SK-N-SH (cell line): ENCODE measurements at regions not wholly inside any gene's neighbourhood (a gene's known extent, or its start where the extent isn't known, plus 50 kb on each side); places are given as distances from the start of the nearest gene placed in this dataset.

Source experiments
- CTCF ChIA-PET: fragments of 300-600, 350-600 bp; formaldehyde crosslinking; extraction: SDS; loops from one replicate; lab custom pipeline; 2021; lab: Yijun Ruan, JAX
- POLR2A ChIA-PET: fragments of 350-600 bp; sonication (Branson Sonifier 250); formaldehyde crosslinking; extraction: SDS; loops from one replicate; lab custom pipeline; 2020; ENCODE audit warnings: antibody characterized with exemption, inconsistent platforms; lab: Yijun Ruan, JAX
- DNase-seq: peaks from one replicate; pipeline ENCODE4 v3.0.0; 2012
- H2AFZ ChIP-seq: fragments of 200-600 bp; sonication (generic); 2 replicates; pipeline ENCODE4 v1.8.1; 2016; ENCODE audit warnings: antibody characterized with exemption, mild to moderate bottlenecking, low read depth
- H3F3A ChIP-seq: fragments of 200-600 bp; sonication (generic); replicated peaks from 2 replicates; pipeline ENCODE3; 2016; ENCODE audit warnings: antibody characterized with exemption, mild to moderate bottlenecking; ENCODE audit not compliant: insufficient read depth
- H3K27ac ChIP-seq, 2 experiments: fragments of 200-500 bp in 1 of 2; fragments of 200-600 bp in 1 of 2; sonication (Bioruptor generic) in 1 of 2; sonication (generic), shearing (Covaris generic) in 1 of 2; 2 replicates each; pipeline versions ENCODE4 v1.5.1 to v1.6.1; 2014 to 2016; ENCODE audit warnings: low read depth in 2 of 2, inconsistent platforms in 1 of 2, low read length in 1 of 2, mild to moderate bottlenecking in 1 of 2, mixed read lengths in 1 of 2
- H3K27me3 ChIP-seq: fragments of 200-600 bp; sonication (generic), shearing (Covaris generic); 2 replicates; pipeline ENCODE4 v1.6.1; 2016; ENCODE audit warnings: mixed run types; ENCODE audit not compliant: insufficient read depth
- H3K36me3 ChIP-seq, 2 experiments: fragments of 200-500 bp in 1 of 2; fragments of 200-600 bp in 1 of 2; sonication (Bioruptor generic) in 1 of 2; sonication (generic) in 1 of 2; replicated peaks in 1 of 2; 2 replicates each; pipeline versions ENCODE3 to v1.5.1; 2014 to 2016; ENCODE audit warnings: low read length in 1 of 2, mild to moderate bottlenecking in 1 of 2; ENCODE audit not compliant: insufficient read depth in 2 of 2, control insufficient read depth in 1 of 2
- H3K4me1 ChIP-seq, 2 experiments: fragments of 200-500 bp in 1 of 2; fragments of 200-600 bp in 1 of 2; sonication (Bioruptor generic) in 1 of 2; sonication (generic), shearing (Covaris generic) in 1 of 2; 2 replicates each; pipeline versions ENCODE4 v1.5.1 to v1.6.1; 2014 to 2016; ENCODE audit warnings: low read depth in 1 of 2, low read length in 1 of 2, mixed run types in 1 of 2; ENCODE audit not compliant: insufficient read depth in 2 of 2, control insufficient read depth in 1 of 2
- H3K4me2 ChIP-seq: fragments of 200-600 bp; sonication (generic), shearing (Covaris generic); 2 replicates; pipeline ENCODE4 v1.6.1; 2017; ENCODE audit warnings: mixed run types
- H3K4me3 ChIP-seq, 2 experiments: fragments of 200-500 bp in 1 of 2; fragments of 200-600 bp in 1 of 2; sonication (Bioruptor generic) in 1 of 2; sonication (generic), shearing (Covaris generic) in 1 of 2; 2 replicates each; pipeline versions ENCODE4 v1.5.1 to v1.8.1; 2014 to 2016; ENCODE audit warnings: low read depth in 2 of 2, inconsistent platforms in 1 of 2, low read length in 1 of 2, mild to moderate bottlenecking in 1 of 2, mixed read lengths in 1 of 2, moderate library complexity in 1 of 2
- H3K79me2 ChIP-seq: fragments of 200-600 bp; sonication (generic); 2 replicates; pipeline ENCODE4 v1.8.1; 2017; ENCODE audit warnings: mild to moderate bottlenecking; ENCODE audit not compliant: insufficient read depth
- H3K9ac ChIP-seq: fragments of 200-600 bp; sonication (generic); 2 replicates; pipeline ENCODE4 v1.6.1; 2017; ENCODE audit warnings: mixed run types
- H3K9me2 ChIP-seq: fragments of 200-600 bp; sonication (generic); 2 replicates; pipeline ENCODE4 v1.6.1; 2017; ENCODE audit warnings: mixed run types
- H3K9me3 ChIP-seq: fragments of 200-600 bp; sonication (generic); 2 replicates; pipeline ENCODE4 v1.6.1; 2017; ENCODE audit warnings: mixed run types, mild to moderate bottlenecking, moderate library complexity
- H4K20me1 ChIP-seq: fragments of 200-600 bp; sonication (generic); 2 replicates; pipeline ENCODE4 v1.6.1; 2017; ENCODE audit warnings: mild to moderate bottlenecking, mixed run types; ENCODE audit not compliant: insufficient read depth
- CHD2 ChIP-seq: fragments of 150-350 bp; IDR thresholded peaks from 2 replicates; pipeline ENCODE4 v1.6.1; 2018; ENCODE audit warnings: low read length; ENCODE audit not compliant: partially characterized antibody
- ELF1 ChIP-seq: IDR thresholded peaks from 2 replicates; pipeline ENCODE4 v1.4.0; 2012
- EP300 ChIP-seq, 2 experiments: IDR thresholded peaks; 2 replicates each; pipeline versions ENCODE4 v1.4.0 to v1.6.1; 2012; ENCODE audit warnings: borderline replicate concordance in 1 of 2, low read depth in 1 of 2, low read length in 1 of 2
- EZH2phosphoT487 ChIP-seq: fragments of 200-600 bp; sonication (generic); IDR thresholded peaks from 2 replicates; pipeline ENCODE4 v1.6.1; 2017; ENCODE audit warnings: low read depth, mixed run types, mild to moderate bottlenecking, antibody characterized with exemption, moderate library complexity, borderline replicate concordance
- FOSL2 ChIP-seq: IDR thresholded peaks from 2 replicates; pipeline ENCODE4 v1.4.0; 2012; ENCODE audit warnings: low read depth, mild to moderate bottlenecking, moderate library complexity, borderline replicate concordance
- FOXM1 ChIP-seq: IDR thresholded peaks from 2 replicates; pipeline ENCODE4 v1.4.0; 2012; ENCODE audit warnings: low read depth, mild to moderate bottlenecking
- GABPA ChIP-seq: IDR thresholded peaks from 2 replicates; pipeline ENCODE4 v1.4.0; 2012; ENCODE audit warnings: low read depth, mild to moderate bottlenecking
- JUND ChIP-seq: IDR thresholded peaks from 2 replicates; pipeline ENCODE4 v1.4.0; 2012
- NFIC ChIP-seq: IDR thresholded peaks from 2 replicates; pipeline ENCODE4 v1.4.0; 2012; ENCODE audit warnings: borderline replicate concordance
- POLR2AphosphoS5 ChIP-seq: IDR thresholded peaks from 2 replicates; pipeline ENCODE4 v1.6.1; 2012; ENCODE audit warnings: low read depth, low read length
- RAD21 ChIP-seq: IDR thresholded peaks from 2 replicates; pipeline ENCODE4 v1.6.1; 2012; ENCODE audit warnings: mild to moderate bottlenecking, low read length
- RCOR1 ChIP-seq: fragments of 150-350 bp; IDR thresholded peaks from 2 replicates; pipeline ENCODE4 v1.6.1; 2017; ENCODE audit warnings: antibody characterized with exemption, low read length
- RXRA ChIP-seq: IDR thresholded peaks from 2 replicates; pipeline ENCODE4 v1.4.0; 2012; ENCODE audit warnings: low read depth, mild to moderate bottlenecking, borderline replicate concordance
- SIN3A ChIP-seq: IDR thresholded peaks from 2 replicates; pipeline ENCODE4 v1.6.1; 2012; ENCODE audit warnings: low read depth, mild to moderate bottlenecking, low read length, moderate library complexity, borderline replicate concordance
- SMC3 ChIP-seq: IDR thresholded peaks from 2 replicates; pipeline ENCODE4 v1.6.1; 2012; ENCODE audit warnings: low read depth, low read length, improper control_type of control experiment
- whole genome bisulfite sequencing: methylation state at CpG from one replicate; pipeline ENCODE4 v1.1.6; 2017; ENCODE audit warnings: low lambda C conversion rate; 5-methylcytosine and 5-hydroxymethylcytosine counted together
- TF ChIP-seq, protein P1 (sequence below): IDR thresholded peaks from 2 replicates; pipeline ENCODE4 v1.4.0; 2012; ENCODE audit warnings: low read depth, borderline replicate concordance
- TF ChIP-seq, protein P2 (sequence below): IDR thresholded peaks from 2 replicates; pipeline ENCODE4 v1.4.0; 2012; ENCODE audit warnings: low read depth
- TF ChIP-seq, protein P3 (sequence below): IDR thresholded peaks from 2 replicates; pipeline ENCODE4; 2012
- TF ChIP-seq, protein P4 (sequence below): fragments of 200-600 bp; sonication (generic); IDR thresholded peaks from 2 replicates; pipeline ENCODE4 v1.6.1; 2017; ENCODE audit warnings: antibody characterized with exemption, mild to moderate bottlenecking, moderate library complexity
- TF ChIP-seq, protein P5 (sequence below): fragments of 150-350 bp; IDR thresholded peaks from 2 replicates; pipeline ENCODE4 v1.6.1; 2017; ENCODE audit warnings: antibody characterized with exemption, low read length, low read depth, borderline replicate concordance

DNA sequence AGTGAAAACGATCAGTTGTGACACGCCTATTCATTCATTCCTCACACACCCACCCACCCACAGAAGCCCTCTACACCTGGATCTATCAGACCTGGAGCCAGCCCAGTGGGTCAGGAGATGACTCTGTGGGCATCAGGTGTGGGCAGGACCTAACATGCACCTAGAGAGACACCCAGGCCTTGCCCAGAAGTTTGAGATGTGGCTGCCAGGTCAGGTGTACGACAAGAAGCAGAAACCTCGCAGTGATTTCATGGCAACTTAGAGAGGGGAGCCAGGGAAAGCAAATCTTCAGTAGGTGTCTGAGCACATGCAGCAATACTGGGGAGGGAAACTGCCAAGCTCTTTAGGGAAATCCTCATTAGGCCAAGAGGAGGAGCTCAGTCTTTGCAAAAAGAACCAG, 264.7 kb upstream of the ROPN1 start:
- Histone ChIP-seq H3K79me2 (no peaks in the 10 kb centered on the region), H3F3A (peaks cover 10% of the 10 kb centered on the region), H3K9me3 (no peaks in the 10 kb centered on the region), H3K36me3 (no peaks in the 10 kb centered on the region), H3K9me2 (no peaks in the 10 kb centered on the region), H3K27ac (peak overlapping the region in 1 of 2 experiments; percentile 99; a peak in 2 of 4 replicates), H2AFZ (no peak overlapping the region), H3K4me3 (no peak overlapping the region), H3K4me1 (peaks cover 24 to 58% of the 10 kb centered on the region in 2 experiments), H3K4me2 (no peak overlapping the region), H3K27me3 (no peaks in the 10 kb centered on the region), H4K20me1 (no peaks in the 10 kb centered on the region), H3K9ac (no peak overlapping the region)
- WGBS = 95% methylated on average over 4 of the region's 4 CpGs
- POLR2A ChIA-PET = no interaction called here
- no peak for DNase-seq
- TF ChIP-seq FOSL2 = no peak
- TF ChIP-seq, protein P1, sequence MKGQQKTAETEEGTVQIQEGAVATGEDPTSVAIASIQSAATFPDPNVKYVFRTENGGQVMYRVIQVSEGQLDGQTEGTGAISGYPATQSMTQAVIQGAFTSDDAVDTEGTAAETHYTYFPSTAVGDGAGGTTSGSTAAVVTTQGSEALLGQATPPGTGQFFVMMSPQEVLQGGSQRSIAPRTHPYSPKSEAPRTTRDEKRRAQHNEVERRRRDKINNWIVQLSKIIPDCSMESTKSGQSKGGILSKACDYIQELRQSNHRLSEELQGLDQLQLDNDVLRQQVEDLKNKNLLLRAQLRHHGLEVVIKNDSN = no peak
- TF ChIP-seq ELF1 = no peak
- no peak for TF ChIP-seq SMC3
- TF ChIP-seq, protein P2, sequence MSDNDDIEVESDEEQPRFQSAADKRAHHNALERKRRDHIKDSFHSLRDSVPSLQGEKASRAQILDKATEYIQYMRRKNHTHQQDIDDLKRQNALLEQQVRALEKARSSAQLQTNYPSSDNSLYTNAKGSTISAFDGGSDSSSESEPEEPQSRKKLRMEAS = no peak
- no peak for TF ChIP-seq NFIC
- TF ChIP-seq, protein P3, sequence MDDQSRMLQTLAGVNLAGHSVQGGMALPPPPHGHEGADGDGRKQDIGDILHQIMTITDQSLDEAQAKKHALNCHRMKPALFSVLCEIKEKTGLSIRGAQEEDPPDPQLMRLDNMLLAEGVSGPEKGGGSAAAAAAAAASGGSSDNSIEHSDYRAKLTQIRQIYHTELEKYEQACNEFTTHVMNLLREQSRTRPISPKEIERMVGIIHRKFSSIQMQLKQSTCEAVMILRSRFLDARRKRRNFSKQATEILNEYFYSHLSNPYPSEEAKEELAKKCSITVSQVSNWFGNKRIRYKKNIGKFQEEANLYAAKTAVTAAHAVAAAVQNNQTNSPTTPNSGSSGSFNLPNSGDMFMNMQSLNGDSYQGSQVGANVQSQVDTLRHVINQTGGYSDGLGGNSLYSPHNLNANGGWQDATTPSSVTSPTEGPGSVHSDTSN = no peak
- TF ChIP-seq EP300 (IDR thresholded peaks at IDR 0.05; ENCODE audit: borderline replicate concordance in 1 of 2, low read depth in 1 of 2, low read length in 1 of 2) = no peak
- no peak for TF ChIP-seq SIN3A
- TF ChIP-seq GABPA = no peak
- no peak for TF ChIP-seq JUND
- no peak for TF ChIP-seq POLR2AphosphoS5
- TF ChIP-seq FOXM1 = no peak
- TF ChIP-seq RXRA = no peak
- no peak for TF ChIP-seq EZH2phosphoT487
- TF ChIP-seq, protein P4, sequence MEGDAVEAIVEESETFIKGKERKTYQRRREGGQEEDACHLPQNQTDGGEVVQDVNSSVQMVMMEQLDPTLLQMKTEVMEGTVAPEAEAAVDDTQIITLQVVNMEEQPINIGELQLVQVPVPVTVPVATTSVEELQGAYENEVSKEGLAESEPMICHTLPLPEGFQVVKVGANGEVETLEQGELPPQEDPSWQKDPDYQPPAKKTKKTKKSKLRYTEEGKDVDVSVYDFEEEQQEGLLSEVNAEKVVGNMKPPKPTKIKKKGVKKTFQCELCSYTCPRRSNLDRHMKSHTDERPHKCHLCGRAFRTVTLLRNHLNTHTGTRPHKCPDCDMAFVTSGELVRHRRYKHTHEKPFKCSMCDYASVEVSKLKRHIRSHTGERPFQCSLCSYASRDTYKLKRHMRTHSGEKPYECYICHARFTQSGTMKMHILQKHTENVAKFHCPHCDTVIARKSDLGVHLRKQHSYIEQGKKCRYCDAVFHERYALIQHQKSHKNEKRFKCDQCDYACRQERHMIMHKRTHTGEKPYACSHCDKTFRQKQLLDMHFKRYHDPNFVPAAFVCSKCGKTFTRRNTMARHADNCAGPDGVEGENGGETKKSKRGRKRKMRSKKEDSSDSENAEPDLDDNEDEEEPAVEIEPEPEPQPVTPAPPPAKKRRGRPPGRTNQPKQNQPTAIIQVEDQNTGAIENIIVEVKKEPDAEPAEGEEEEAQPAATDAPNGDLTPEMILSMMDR = no peak
- no peak for TF ChIP-seq CHD2
- TF ChIP-seq, protein P5, sequence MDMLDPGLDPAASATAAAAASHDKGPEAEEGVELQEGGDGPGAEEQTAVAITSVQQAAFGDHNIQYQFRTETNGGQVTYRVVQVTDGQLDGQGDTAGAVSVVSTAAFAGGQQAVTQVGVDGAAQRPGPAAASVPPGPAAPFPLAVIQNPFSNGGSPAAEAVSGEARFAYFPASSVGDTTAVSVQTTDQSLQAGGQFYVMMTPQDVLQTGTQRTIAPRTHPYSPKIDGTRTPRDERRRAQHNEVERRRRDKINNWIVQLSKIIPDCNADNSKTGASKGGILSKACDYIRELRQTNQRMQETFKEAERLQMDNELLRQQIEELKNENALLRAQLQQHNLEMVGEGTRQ = no peak
- TF ChIP-seq RCOR1 = no peak
- no peak for TF ChIP-seq RAD21
- CTCF ChIA-PET = interaction anchor here (1.1 to 1.4 kb wide), 5 partner anchors 9 to 223 kb away, joined by 3 read pairs; partner anchors contain the start of gene KALRN
